ENCODE measurements at regions not wholly inside any gene's neighbourhood (a gene's known extent, or its start where the extent isn't known, plus 50 kb on each side); places are given as distances from the start of the nearest gene placed in this dataset.

DNA sequence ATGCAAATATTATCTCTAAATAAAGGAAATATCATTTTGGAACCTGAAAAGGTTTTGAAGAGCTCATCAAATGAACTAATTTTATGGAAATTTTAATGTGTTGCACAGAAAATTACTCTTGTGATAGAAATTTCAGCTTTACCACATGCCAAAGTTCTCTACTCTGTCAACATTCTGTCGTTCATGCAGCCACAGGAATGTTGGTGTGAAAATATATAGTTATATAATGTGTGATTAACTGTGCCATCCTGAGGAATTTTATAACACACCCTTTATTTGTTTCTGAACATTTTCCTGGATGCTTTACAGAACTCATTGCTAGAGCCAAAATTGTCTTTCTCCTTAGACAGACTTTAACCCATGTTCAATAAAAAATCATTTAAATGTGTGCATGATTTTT lies 202.5 kb upstream of the SLC8A1 start:
- H3K4me2 ChIP-seq (ENCODE audit: low read length) = no peak overlapping the region
- no peaks in the 10 kb centered on the region for H3K4me1 ChIP-seq (ENCODE audit: insufficient read depth, low read length, poor library complexity, severe bottlenecking)
- no peaks in the 10 kb centered on the region for H3K36me3 ChIP-seq (ENCODE audit: insufficient read depth, low read length)
- no peaks in the 10 kb centered on the region for H3K9me2 ChIP-seq (ENCODE audit: insufficient read depth, low read length)
- no peaks in the 10 kb centered on the region for H3K79me2 ChIP-seq (ENCODE audit: insufficient read depth, low read depth, low read length)
- no peak overlapping the region for H2AFZ ChIP-seq (ENCODE audit: low read length)
- no peaks in the 10 kb centered on the region for H4K20me1 ChIP-seq (ENCODE audit: insufficient read depth, low read length)
- BruUV-seq (replicated peaks) = no TSS peak
- no peak for DNase-seq (ENCODE audit: low spot score)
- H3K27ac ChIP-seq (ENCODE audit: low read depth, low read length, poor library complexity, severe bottlenecking) = no peak overlapping the region
- no peak overlapping the region for H3K4me3 ChIP-seq (ENCODE audit: low read depth, low read length, poor library complexity, severe bottlenecking)
- TF ChIP-seq, protein P1, sequence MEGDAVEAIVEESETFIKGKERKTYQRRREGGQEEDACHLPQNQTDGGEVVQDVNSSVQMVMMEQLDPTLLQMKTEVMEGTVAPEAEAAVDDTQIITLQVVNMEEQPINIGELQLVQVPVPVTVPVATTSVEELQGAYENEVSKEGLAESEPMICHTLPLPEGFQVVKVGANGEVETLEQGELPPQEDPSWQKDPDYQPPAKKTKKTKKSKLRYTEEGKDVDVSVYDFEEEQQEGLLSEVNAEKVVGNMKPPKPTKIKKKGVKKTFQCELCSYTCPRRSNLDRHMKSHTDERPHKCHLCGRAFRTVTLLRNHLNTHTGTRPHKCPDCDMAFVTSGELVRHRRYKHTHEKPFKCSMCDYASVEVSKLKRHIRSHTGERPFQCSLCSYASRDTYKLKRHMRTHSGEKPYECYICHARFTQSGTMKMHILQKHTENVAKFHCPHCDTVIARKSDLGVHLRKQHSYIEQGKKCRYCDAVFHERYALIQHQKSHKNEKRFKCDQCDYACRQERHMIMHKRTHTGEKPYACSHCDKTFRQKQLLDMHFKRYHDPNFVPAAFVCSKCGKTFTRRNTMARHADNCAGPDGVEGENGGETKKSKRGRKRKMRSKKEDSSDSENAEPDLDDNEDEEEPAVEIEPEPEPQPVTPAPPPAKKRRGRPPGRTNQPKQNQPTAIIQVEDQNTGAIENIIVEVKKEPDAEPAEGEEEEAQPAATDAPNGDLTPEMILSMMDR (conservative IDR thresholded peaks at IDR 0.05; ENCODE audit: low read length) = no peak
- no peak for TF ChIP-seq EZH2phosphoT487 (IDR thresholded peaks at IDR 0.05; ENCODE audit: borderline replicate concordance, low read depth, low read length)
- CTCF ChIA-PET (ENCODE audit: unreplicated experiment) = no interaction called here
- POLR2A ChIA-PET = no interaction called here
- intact Hi-C loops (cut with micrococcal nuclease; ENCODE audit: unreplicated experiment) = no loop called here
- no peaks in the 10 kb centered on the region for H3K9me3 ChIP-seq (ENCODE audit: low read length)

DNA sequence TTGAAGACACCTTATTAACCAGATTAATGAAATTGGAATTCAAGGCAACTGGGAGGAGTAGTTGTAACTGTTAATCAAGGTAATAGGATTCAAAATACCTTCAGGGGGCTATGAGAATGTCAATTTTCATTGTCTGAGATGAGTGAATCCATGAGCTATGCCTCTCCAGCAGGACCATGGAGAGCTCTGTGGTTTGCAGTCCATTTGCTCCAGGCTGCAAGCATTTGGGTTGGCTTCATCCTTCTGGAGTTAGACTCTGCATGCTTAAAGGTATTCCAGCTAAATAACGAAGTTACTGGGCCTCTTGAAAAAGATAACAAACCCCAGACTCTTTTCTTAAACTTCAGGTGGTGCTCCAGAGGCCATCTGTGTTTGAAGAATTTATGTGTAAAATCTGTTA lies 207.1 kb upstream of the SLC8A1 start:
- no peak for DNase-seq (ENCODE audit: low spot score)
- Histone ChIP-seq H3K4me3 (ENCODE audit: low read depth, low read length, poor library complexity, severe bottlenecking) (no peak overlapping the region), H3K36me3 (ENCODE audit: insufficient read depth, low read length) (no peaks in the 10 kb centered on the region), H2AFZ (ENCODE audit: low read length) (no peak overlapping the region), H3K27ac (ENCODE audit: low read depth, low read length, poor library complexity, severe bottlenecking) (no peak overlapping the region), H3K4me1 (ENCODE audit: insufficient read depth, low read length, poor library complexity, severe bottlenecking) (no peaks in the 10 kb centered on the region), H3K9me2 (ENCODE audit: insufficient read depth, low read length) (no peaks in the 10 kb centered on the region), H4K20me1 (ENCODE audit: insufficient read depth, low read length) (no peaks in the 10 kb centered on the region), H3K9me3 (ENCODE audit: low read length) (no peaks in the 10 kb centered on the region), H3K4me2 (ENCODE audit: low read length) (no peak overlapping the region), H3K79me2 (ENCODE audit: insufficient read depth, low read depth, low read length) (no peaks in the 10 kb centered on the region)
- intact Hi-C loops (cut with micrococcal nuclease; ENCODE audit: unreplicated experiment) = no loop called here
- CTCF ChIA-PET (ENCODE audit: unreplicated experiment) = no interaction called here
- POLR2A ChIA-PET = no interaction called here
- TF ChIP-seq, protein P1 (conservative IDR thresholded peaks at IDR 0.05; ENCODE audit: low read length) = no peak
- TF ChIP-seq EZH2phosphoT487 (IDR thresholded peaks at IDR 0.05; ENCODE audit: borderline replicate concordance, low read depth, low read length) = no peak
- no TSS peak for BruUV-seq (replicated peaks)

DNA sequence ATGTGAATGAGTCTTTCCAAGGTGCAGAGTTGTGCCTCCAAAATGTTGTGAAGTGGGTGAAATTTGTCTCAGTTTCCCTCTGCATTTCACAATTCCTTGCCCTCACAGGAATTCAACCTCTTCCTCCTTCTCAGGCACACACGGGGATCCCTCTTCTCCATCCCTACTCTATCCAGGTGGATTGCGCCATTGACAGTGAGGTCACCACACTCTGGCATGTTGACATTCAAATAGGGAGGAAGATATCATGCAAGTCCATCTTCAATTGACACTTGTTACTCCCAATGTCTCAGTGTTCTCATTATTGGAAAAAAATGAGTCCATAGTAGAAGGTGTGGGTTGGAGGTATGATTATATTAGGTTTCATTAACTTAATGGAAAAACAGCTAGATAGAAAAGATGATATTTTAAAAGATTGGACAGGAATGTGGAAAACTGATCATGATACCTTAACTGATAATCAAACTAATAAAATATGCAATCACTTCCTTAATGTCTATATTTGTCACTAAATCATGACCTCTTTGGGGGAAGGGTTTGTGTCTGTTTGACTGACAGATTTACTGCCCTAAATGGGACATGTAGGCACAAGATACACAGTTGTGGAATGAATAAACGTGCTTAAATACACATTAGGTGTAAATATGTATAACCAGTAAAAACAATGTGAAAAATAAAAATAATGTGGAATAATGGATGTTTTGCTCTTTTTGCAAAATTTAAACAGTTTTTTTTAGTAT lies 213.8 kb upstream of the SLC8A1 start:
- no peak overlapping the region for H2AFZ ChIP-seq (ENCODE audit: low read length)
- no peak overlapping the region for H3K4me2 ChIP-seq (ENCODE audit: low read length)
- ChIA-PET CTCF (ENCODE audit: unreplicated experiment) (no interaction called here), POLR2A (no interaction called here)
- no peak overlapping the region for H3K27ac ChIP-seq (ENCODE audit: low read depth, low read length, poor library complexity, severe bottlenecking)
- DNase-seq (ENCODE audit: low spot score) = no peak
- intact Hi-C loops (cut with micrococcal nuclease; ENCODE audit: unreplicated experiment) = no loop called here
- H3K9me3 ChIP-seq (ENCODE audit: low read length) = no peaks in the 10 kb centered on the region
- no peaks in the 10 kb centered on the region for H4K20me1 ChIP-seq (ENCODE audit: insufficient read depth, low read length)
- H3K4me1 ChIP-seq (ENCODE audit: insufficient read depth, low read length, poor library complexity, severe bottlenecking) = no peaks in the 10 kb centered on the region
- H3K36me3 ChIP-seq (ENCODE audit: insufficient read depth, low read length) = no peaks in the 10 kb centered on the region
- TF ChIP-seq EZH2phosphoT487 (IDR thresholded peaks at IDR 0.05; ENCODE audit: borderline replicate concordance, low read depth, low read length) = no peak
- TF ChIP-seq, protein P1 (conservative IDR thresholded peaks at IDR 0.05; ENCODE audit: low read length) = no peak
- no peaks in the 10 kb centered on the region for H3K9me2 ChIP-seq (ENCODE audit: insufficient read depth, low read length)
- H3K4me3 ChIP-seq (ENCODE audit: low read depth, low read length, poor library complexity, severe bottlenecking) = no peak overlapping the region
- BruUV-seq (replicated peaks) = no TSS peak
- H3K79me2 ChIP-seq (ENCODE audit: insufficient read depth, low read depth, low read length) = no peaks in the 10 kb centered on the region
